ENCODE measurements at regions not wholly inside any gene's neighbourhood (a gene's known extent, or its start where the extent isn't known, plus 50 kb on each side); places are given as distances from the start of the nearest gene placed in this dataset.

DNA sequence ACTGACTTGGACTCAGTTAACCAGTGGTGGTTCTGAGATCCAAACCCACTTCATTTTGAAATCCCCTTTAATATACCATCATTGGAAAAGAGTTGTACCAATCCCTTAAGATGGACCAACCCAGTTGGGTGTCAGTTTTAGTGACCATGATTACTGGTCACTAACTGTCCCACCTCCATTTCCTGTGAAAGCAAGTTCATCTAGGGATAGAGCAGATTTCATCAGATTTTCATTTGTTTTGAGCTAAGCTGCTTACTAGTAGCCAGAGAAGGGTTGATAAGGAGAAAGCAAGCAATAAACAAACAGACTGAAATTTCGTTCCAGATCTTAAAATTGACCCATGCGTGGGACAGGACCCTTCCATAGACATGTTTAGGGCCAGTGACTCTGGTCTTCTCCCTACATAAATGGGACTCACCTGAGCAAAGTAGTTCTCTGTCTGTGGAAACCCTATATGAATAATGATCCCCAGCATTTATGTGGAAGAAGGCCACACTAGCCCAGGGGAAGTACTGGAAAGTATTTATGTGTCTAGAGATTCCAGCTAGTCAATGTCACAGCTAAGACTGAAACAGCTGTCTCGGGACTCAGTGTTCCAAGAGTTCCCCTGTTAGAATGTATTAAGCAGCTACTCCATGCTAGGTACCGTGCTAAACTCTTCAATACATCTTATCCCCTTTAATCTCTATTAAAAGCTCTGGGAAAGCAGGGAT, 196.0 kb upstream of the BCL6 start:
- ATAC-seq (ENCODE audit: insufficient number of reproducible peaks, low FRiP score, low read depth) = no peak
- H3K4me1 ChIP-seq (ENCODE audit: control insufficient read depth in 1 of 2, low read depth in 2 of 2) = no peaks in the 10 kb centered on the region
- no peaks in the 10 kb centered on the region for H3K36me3 ChIP-seq
- H3K27ac ChIP-seq = no peak overlapping the region
- H3K9me3 ChIP-seq = no peaks in the 10 kb centered on the region
- no peak overlapping the region for H3K4me3 ChIP-seq
- H3K27me3 ChIP-seq (replicated peaks; ENCODE audit: insufficient read depth) = no peaks in the 10 kb centered on the region
- DNase-seq (ENCODE audit: low spot score) = no peak
- TF ChIP-seq, protein P1, sequence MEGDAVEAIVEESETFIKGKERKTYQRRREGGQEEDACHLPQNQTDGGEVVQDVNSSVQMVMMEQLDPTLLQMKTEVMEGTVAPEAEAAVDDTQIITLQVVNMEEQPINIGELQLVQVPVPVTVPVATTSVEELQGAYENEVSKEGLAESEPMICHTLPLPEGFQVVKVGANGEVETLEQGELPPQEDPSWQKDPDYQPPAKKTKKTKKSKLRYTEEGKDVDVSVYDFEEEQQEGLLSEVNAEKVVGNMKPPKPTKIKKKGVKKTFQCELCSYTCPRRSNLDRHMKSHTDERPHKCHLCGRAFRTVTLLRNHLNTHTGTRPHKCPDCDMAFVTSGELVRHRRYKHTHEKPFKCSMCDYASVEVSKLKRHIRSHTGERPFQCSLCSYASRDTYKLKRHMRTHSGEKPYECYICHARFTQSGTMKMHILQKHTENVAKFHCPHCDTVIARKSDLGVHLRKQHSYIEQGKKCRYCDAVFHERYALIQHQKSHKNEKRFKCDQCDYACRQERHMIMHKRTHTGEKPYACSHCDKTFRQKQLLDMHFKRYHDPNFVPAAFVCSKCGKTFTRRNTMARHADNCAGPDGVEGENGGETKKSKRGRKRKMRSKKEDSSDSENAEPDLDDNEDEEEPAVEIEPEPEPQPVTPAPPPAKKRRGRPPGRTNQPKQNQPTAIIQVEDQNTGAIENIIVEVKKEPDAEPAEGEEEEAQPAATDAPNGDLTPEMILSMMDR (IDR thresholded peaks at IDR 0.05) = no peak

DNA sequence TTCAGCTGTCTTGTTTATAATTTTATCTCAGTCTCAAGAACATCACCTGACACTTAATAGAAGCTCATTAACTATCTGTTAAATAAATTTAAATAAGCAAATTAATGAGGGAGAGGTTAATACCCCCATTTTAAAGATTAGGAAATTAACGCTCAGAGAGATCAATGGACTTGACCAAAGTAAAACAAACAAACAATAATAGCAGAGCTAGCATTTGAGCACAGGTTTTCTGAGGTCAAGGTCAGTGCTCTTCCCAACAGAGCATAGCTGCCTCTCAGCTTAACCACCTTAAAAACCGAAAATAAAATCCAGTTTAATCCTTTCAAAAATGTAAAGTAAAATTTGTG, 196.6 kb upstream of the BCL6 start:
- H3K4me3 ChIP-seq = no peak overlapping the region
- no peaks in the 10 kb centered on the region for H3K9me3 ChIP-seq
- no peaks in the 10 kb centered on the region for H3K27me3 ChIP-seq (replicated peaks; ENCODE audit: insufficient read depth)
- no peaks in the 10 kb centered on the region for H3K36me3 ChIP-seq
- TF ChIP-seq, protein P1 (IDR thresholded peaks at IDR 0.05) = no peak
- no peak overlapping the region for H3K27ac ChIP-seq
- H3K4me1 ChIP-seq (ENCODE audit: control insufficient read depth in 1 of 2, low read depth in 2 of 2) = no peaks in the 10 kb centered on the region
- no peak for DNase-seq (ENCODE audit: low spot score)
- no peak for ATAC-seq (ENCODE audit: insufficient number of reproducible peaks, low FRiP score, low read depth)

DNA sequence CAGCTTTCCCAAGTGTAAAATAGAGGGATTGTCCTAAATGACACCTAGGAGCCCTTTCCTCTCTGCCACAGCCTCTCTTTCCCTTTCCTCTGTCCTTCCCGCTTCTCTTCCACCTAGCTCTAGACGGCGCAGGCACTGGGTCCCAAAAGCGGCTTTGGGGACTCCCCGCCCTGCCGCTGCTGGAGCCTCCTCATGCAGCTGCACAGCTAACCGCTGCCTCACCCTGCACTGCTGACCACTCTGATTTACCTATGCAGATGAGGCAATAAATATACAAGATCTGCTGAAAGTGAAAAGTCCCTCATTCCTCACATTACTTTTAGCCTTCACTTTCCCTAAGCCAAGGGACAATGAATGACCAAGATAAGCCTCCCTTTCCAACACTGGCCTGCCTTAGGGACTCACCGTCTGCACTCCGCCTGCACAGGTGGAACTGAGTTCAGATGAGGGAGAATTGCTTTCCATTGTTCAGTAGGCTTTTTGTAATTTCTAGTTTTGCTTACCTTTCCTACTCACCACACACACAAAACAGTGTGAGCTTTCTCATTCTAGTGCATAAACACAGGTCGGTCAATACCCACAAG, 197.5 kb upstream of the BCL6 start:
- Histone ChIP-seq H3K36me3 (no peaks in the 10 kb centered on the region), H3K4me1 (ENCODE audit: control insufficient read depth in 1 of 2, low read depth in 2 of 2) (no peaks in the 10 kb centered on the region), H3K27ac (no peak overlapping the region), H3K9me3 (no peaks in the 10 kb centered on the region), H3K4me3 (no peak overlapping the region), H3K27me3 (replicated peaks; ENCODE audit: insufficient read depth) (no peaks in the 10 kb centered on the region)
- TF ChIP-seq, protein P1 (IDR thresholded peaks at IDR 0.05) = no peak
- DNase-seq (ENCODE audit: low spot score) (no peak), ATAC-seq (ENCODE audit: insufficient number of reproducible peaks, low FRiP score, low read depth) (no peak)

DNA sequence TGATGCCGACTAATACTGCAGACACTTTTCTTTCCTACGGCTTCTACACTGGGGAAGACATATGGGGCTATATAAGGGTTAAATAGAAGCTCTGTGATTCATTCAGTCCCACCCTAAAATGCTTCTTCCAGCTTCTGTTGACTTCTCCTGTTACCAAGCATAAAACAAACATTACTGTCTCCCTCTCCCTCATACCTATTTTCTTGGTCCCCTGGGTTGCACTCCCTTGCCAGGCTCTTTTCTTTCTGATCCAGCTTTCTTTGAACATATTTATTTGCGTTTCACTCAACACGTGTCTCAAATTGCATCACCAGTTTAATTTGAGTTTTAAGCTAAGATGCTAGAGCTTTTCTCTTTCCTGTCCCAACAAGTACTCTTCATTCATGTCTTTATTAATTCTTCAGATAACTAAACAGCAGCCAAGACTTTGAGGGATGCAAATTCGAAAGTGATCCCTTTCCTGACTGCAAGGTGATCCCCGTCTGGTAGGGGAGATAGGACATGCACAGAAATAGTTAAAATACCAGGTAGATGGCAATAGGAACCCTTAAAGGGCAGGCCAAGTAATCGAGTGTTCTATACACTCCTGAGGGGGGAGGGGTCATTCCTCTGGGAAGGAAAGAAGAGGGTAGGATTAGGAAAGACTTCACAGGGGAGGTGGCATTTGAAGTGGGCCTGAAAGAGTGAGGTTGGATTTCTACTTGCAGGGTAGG, 198.6 kb upstream of the BCL6 start:
- no peaks in the 10 kb centered on the region for H3K27me3 ChIP-seq (replicated peaks; ENCODE audit: insufficient read depth)
- H3K4me1 ChIP-seq (ENCODE audit: control insufficient read depth in 1 of 2, low read depth in 2 of 2) = peaks cover 0 to 5% of the 10 kb centered on the region in 2 donors
- no peak for DNase-seq (ENCODE audit: low spot score)
- no peak for ATAC-seq (ENCODE audit: insufficient number of reproducible peaks, low FRiP score, low read depth)
- no peak overlapping the region for H3K27ac ChIP-seq
- H3K36me3 ChIP-seq = no peaks in the 10 kb centered on the region
- H3K4me3 ChIP-seq = no peak overlapping the region
- H3K9me3 ChIP-seq = no peaks in the 10 kb centered on the region
- TF ChIP-seq, protein P1 (IDR thresholded peaks at IDR 0.05) = no peak

DNA sequence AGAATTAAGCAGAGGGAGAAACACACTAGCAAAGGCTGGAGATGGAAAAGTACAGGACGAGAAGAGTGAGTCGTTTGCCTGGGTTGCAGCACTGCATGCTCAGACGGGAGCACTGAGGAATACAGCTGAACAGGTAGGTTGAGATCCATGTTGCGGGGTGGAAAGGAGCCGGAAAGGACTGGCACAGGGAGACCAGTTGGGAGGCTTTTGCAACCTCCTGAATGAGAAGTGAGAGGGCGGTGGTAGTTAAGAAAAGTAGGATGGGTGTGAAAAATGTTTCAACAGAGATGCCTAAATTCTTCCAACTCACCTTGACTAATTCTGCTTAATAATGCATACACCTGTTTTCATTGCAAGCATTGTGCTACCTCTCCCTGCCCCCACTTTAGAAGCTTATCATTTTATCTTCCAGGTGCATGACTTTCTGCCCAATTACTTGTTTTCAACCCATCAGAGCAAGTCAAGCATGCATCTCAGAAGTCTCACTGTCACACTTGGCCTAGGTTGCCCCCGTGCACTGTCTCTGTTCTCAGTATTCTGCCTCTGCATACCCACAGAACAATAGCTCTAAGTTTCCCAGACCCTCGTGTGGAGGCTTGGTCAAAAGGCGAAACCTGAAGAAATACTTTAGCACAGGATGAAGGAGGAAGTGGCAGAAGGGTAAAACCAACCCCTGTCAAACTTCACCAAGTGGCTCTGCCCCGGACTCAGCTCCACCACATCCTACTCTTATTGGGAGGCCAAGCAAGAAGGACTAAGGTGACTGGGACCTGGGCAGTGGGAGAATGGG, 199.3 kb upstream of the BCL6 start:
- no peaks in the 10 kb centered on the region for H3K9me3 ChIP-seq
- H3K27ac ChIP-seq = no peak overlapping the region
- no peak for ATAC-seq (ENCODE audit: insufficient number of reproducible peaks, low FRiP score, low read depth)
- H3K27me3 ChIP-seq (replicated peaks; ENCODE audit: insufficient read depth) = no peaks in the 10 kb centered on the region
- peaks cover 0 to 5% of the 10 kb centered on the region in 2 donors for H3K4me1 ChIP-seq (ENCODE audit: control insufficient read depth in 1 of 2, low read depth in 2 of 2)
- no peak for DNase-seq (ENCODE audit: low spot score)
- no peak overlapping the region for H3K4me3 ChIP-seq
- TF ChIP-seq, protein P1 (IDR thresholded peaks at IDR 0.05) = no peak
- no peaks in the 10 kb centered on the region for H3K36me3 ChIP-seq
